Cardiac muscle cell (in vitro differentiated cells and primary cell): ENCODE measurements at regions not wholly inside any gene's neighbourhood (a gene's known extent, or its start where the extent isn't known, plus 50 kb on each side); places are given as distances from the start of the nearest gene placed in this dataset.

Experiments
- DNase-seq, 2 donors: peaks; one replicate each; pipeline versions ENCODE4 v3.0.0 to v3.0.0-alpha.2; 2010 to 2017; ENCODE audit warnings: low read depth in 1 of 2, low spot score in 1 of 2
- H3K27ac ChIP-seq: fragments of 200-600 bp; sonication (generic); 2 replicates; pipeline ENCODE4 v1.5.1; 2016
- H3K27me3 ChIP-seq: fragments of 200-600 bp; sonication (generic); 2 replicates; pipeline ENCODE4 v1.6.0; 2016; ENCODE audit warnings: control low read depth
- H3K36me3 ChIP-seq: fragments of 200-600 bp; sonication (generic); 2 replicates; pipeline ENCODE4 v1.5.1; 2016; ENCODE audit warnings: control low read depth
- H3K4me1 ChIP-seq: fragments of 200-600 bp; sonication (generic); 2 replicates; pipeline ENCODE4 v1.8.1; 2017; ENCODE audit warnings: low read depth, mild to moderate bottlenecking, mixed run types
- H3K4me3 ChIP-seq: fragments of 200-600 bp; sonication (generic); 2 replicates; pipeline ENCODE4 v1.5.1; 2016; ENCODE audit warnings: mild to moderate bottlenecking
- H3K9me3 ChIP-seq: fragments of 200-600 bp; sonication (generic); 2 replicates; pipeline ENCODE4 v1.5.1; 2017; ENCODE audit warnings: low read depth, mild to moderate bottlenecking, control low read depth
- TF ChIP-seq, protein P1 (sequence below): IDR thresholded peaks from 2 replicates; pipeline ENCODE4 v1.5.1; 2012; ENCODE audit warnings: low read depth, mild to moderate bottlenecking, low read length

DNA sequence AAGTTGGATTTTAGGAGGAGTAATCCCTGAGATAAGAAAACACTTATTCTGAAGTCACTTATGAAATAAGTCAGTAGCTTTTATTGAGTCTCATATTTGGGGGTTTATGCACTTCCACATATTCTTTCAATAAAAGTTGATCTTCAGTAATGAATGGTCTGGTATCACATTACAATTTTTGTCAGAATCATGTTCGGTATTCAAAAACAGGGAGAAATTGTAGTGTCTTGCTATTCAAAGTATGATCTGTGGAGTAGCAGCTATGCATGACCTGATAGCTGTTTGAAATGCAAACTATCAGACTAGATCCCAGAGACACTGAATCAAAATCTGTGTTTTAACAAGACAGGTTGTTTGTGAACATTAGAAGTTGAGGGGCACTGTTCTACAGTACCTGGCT lies 857.6 kb downstream of the METTL15 start:
- TF ChIP-seq, protein P1, sequence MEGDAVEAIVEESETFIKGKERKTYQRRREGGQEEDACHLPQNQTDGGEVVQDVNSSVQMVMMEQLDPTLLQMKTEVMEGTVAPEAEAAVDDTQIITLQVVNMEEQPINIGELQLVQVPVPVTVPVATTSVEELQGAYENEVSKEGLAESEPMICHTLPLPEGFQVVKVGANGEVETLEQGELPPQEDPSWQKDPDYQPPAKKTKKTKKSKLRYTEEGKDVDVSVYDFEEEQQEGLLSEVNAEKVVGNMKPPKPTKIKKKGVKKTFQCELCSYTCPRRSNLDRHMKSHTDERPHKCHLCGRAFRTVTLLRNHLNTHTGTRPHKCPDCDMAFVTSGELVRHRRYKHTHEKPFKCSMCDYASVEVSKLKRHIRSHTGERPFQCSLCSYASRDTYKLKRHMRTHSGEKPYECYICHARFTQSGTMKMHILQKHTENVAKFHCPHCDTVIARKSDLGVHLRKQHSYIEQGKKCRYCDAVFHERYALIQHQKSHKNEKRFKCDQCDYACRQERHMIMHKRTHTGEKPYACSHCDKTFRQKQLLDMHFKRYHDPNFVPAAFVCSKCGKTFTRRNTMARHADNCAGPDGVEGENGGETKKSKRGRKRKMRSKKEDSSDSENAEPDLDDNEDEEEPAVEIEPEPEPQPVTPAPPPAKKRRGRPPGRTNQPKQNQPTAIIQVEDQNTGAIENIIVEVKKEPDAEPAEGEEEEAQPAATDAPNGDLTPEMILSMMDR = no peak
- Histone ChIP-seq H3K9me3 (no peaks in the 10 kb centered on the region), H3K4me1 (no peaks in the 10 kb centered on the region), H3K36me3 (no peaks in the 10 kb centered on the region), H3K27ac (no peak overlapping the region), H3K27me3 (no peaks in the 10 kb centered on the region), H3K4me3 (no peak overlapping the region)
- no peak for DNase-seq

DNA sequence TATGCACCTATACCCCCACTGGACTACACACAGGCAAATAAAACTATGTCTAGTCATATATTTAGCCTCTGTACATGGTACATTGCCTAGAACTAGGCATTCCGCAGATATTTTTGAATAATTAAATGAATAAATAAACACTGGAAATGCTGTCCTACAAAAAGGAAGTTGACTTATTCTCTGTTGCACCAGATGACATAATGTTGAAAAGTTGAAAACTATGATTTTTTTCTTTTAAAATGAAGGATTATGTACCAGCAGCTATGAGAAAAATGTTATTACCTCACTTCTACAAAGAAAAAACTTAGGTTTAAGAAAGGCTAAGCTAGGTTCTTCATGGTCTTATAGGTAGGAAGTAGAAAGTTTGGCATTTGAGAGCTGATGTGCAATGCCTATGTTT lies 856.6 kb downstream of the METTL15 start:
- H3K4me1 ChIP-seq = no peaks in the 10 kb centered on the region
- DNase-seq = no peak
- no peak overlapping the region for H3K27ac ChIP-seq
- H3K4me3 ChIP-seq = no peak overlapping the region
- TF ChIP-seq, protein P1 = no peak
- no peaks in the 10 kb centered on the region for H3K27me3 ChIP-seq
- no peaks in the 10 kb centered on the region for H3K9me3 ChIP-seq
- no peaks in the 10 kb centered on the region for H3K36me3 ChIP-seq

- Histone ChIP-seq H3K4me3 (no peak overlapping the region), H3K36me3 (no peaks in the 10 kb centered on the region), H3K4me1 (no peaks in the 10 kb centered on the region), H3K27ac (no peak overlapping the region), H3K27me3 (no peaks in the 10 kb centered on the region), H3K9me3 (no peaks in the 10 kb centered on the region)
- TF ChIP-seq, protein P1 = no peak
- peak in 1 of 2 donors; percentile 69 for DNase-seq
These were observed 855.0 kb downstream of the METTL15 start for GRCh38 chr11:28963187-28963586.

- Histone ChIP-seq H3K36me3 (no peaks in the 10 kb centered on the region), H3K27me3 (no peaks in the 10 kb centered on the region), H3K27ac (no peak overlapping the region), H3K4me1 (no peaks in the 10 kb centered on the region), H3K9me3 (no peaks in the 10 kb centered on the region), H3K4me3 (no peak overlapping the region)
- TF ChIP-seq, protein P1 = no peak
- no peak for DNase-seq
These were observed 854.3 kb downstream of the METTL15 start for GRCh38 chr11:28962502-28962901.

GRCh38 chr11:28961726-28962125 lies 853.5 kb downstream of the METTL15 start:
- DNase-seq = peak in 1 of 2 donors; percentile 38
- Histone ChIP-seq H3K4me3 (no peak overlapping the region), H3K27me3 (no peaks in the 10 kb centered on the region), H3K4me1 (no peaks in the 10 kb centered on the region), H3K36me3 (no peaks in the 10 kb centered on the region), H3K27ac (no peak overlapping the region), H3K9me3 (no peaks in the 10 kb centered on the region)
- TF ChIP-seq, protein P1 = no peak

DNA sequence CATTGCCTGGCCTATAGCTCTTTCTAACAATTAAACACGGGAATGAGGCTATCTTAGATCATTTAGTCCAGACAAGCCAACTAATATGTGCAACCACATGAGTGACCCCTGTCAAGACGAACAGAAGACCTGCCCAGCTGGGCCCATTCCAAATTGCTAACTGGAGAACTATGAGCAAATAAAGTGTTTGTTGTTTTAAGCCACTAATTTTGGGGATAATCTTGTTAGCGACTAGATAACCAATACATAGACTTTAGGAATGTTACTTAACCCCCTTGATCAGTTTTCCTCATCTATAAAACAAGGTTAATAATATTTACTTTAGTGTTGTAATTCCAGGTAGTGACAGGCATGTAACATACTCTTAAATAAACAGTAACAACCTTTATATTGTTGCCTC lies 848.3 kb downstream of the METTL15 start:
- no peak for DNase-seq
- Histone ChIP-seq H3K4me1 (no peaks in the 10 kb centered on the region), H3K4me3 (no peak overlapping the region), H3K27me3 (no peaks in the 10 kb centered on the region), H3K9me3 (no peaks in the 10 kb centered on the region), H3K27ac (no peak overlapping the region), H3K36me3 (no peaks in the 10 kb centered on the region)
- TF ChIP-seq, protein P1 = no peak
